Trophoblast cell (in vitro differentiated cells and primary cell): ENCODE measurements at regions not wholly inside any gene's neighbourhood (a gene's known extent, or its start where the extent isn't known, plus 50 kb on each side); places are given as distances from the start of the nearest gene placed in this dataset.

Experiments used
- DNase-seq, 2 donors: peaks; one replicate each; pipeline ENCODE4 v3.0.0-alpha.2; 2016
- H2AFZ ChIP-seq: 2 replicates; pipeline ENCODE4 v1.6.1; 2013; ENCODE audit warnings: low read length, moderate library complexity, mild to moderate bottlenecking; ENCODE audit not compliant: insufficient read depth, poor library complexity
- H2AK5ac ChIP-seq: 2 replicates; pipeline ENCODE4 v1.6.1; 2013; ENCODE audit warnings: mild to moderate bottlenecking, low read length
- H2BK120ac ChIP-seq: 2 replicates; pipeline ENCODE4 v1.6.1; 2013; ENCODE audit warnings: low read length, mild to moderate bottlenecking, moderate library complexity; ENCODE audit not compliant: insufficient read depth, poor library complexity
- H2BK12ac ChIP-seq: 2 replicates; pipeline ENCODE4 v1.6.1; 2013; ENCODE audit warnings: mild to moderate bottlenecking, low read length, moderate library complexity
- H2BK5ac ChIP-seq: 2 replicates; pipeline ENCODE4 v1.6.1; 2013; ENCODE audit warnings: low read length, low read depth, moderate library complexity, mild to moderate bottlenecking; ENCODE audit not compliant: poor library complexity
- H3K14ac ChIP-seq: 2 replicates; pipeline ENCODE4 v1.6.1; 2013; ENCODE audit warnings: mild to moderate bottlenecking, low read length
- H3K18ac ChIP-seq: 2 replicates; pipeline ENCODE4 v1.6.1; 2013; ENCODE audit warnings: mild to moderate bottlenecking, low read length
- H3K23ac ChIP-seq: 2 replicates; pipeline ENCODE4 v1.6.1; 2013; ENCODE audit warnings: low read length
- H3K27ac ChIP-seq: 2 replicates; pipeline ENCODE4 v1.5.1; 2013; ENCODE audit warnings: low read depth, mild to moderate bottlenecking, inconsistent platforms, low read length, moderate library complexity
- H3K27me3 ChIP-seq: 2 replicates; pipeline ENCODE4 v1.6.1; 2013; ENCODE audit warnings: inconsistent platforms, mild to moderate bottlenecking, low read length, moderate library complexity; ENCODE audit not compliant: insufficient read depth
- H3K36me3 ChIP-seq, 2 experiments: 1 replicate in 1 of 2; 2 replicates in 1 of 2; pipeline ENCODE4 v1.6.1; 2013; ENCODE audit warnings: low read length in 2 of 2, mild to moderate bottlenecking in 2 of 2, moderate library complexity in 1 of 2; ENCODE audit not compliant: insufficient read depth in 2 of 2, control insufficient read depth in 1 of 2
- H3K4ac ChIP-seq: 2 replicates; pipeline ENCODE4 v1.6.1; 2013; ENCODE audit warnings: low read depth, mild to moderate bottlenecking, low read length, moderate library complexity
- H3K4me1 ChIP-seq, 2 experiments: 1 replicate in 1 of 2; 2 replicates in 1 of 2; pipeline ENCODE4 v1.6.1; 2013; ENCODE audit warnings: low read length in 2 of 2, mild to moderate bottlenecking in 2 of 2, moderate library complexity in 1 of 2; ENCODE audit not compliant: insufficient read depth in 2 of 2, control insufficient read depth in 1 of 2
- H3K4me2 ChIP-seq: 2 replicates; pipeline ENCODE4 v1.6.1; 2013; ENCODE audit warnings: inconsistent platforms, mild to moderate bottlenecking, low read length, moderate library complexity
- H3K4me3 ChIP-seq: 2 replicates; pipeline ENCODE4 v1.5.1; 2013; ENCODE audit warnings: mild to moderate bottlenecking, low read depth, low read length, inconsistent platforms
- H3K79me1 ChIP-seq: one replicate; pipeline ENCODE4 v1.6.1; 2013; ENCODE audit warnings: low read length
- H3K79me2 ChIP-seq: 2 replicates; pipeline ENCODE4 v1.6.1; 2013; ENCODE audit warnings: low read length, mild to moderate bottlenecking; ENCODE audit not compliant: control insufficient read depth, insufficient read depth, poor library complexity
- H3K9ac ChIP-seq: 2 replicates; pipeline ENCODE4 v1.6.1; 2013; ENCODE audit warnings: mild to moderate bottlenecking, low read length
- H3K9me3 ChIP-seq: 2 replicates; pipeline ENCODE4 v1.6.1; 2013; ENCODE audit warnings: low read depth, mild to moderate bottlenecking, control low read depth, inconsistent platforms, low read length; ENCODE audit not compliant: insufficient read depth
- H4K12ac ChIP-seq: 2 replicates; pipeline ENCODE4 v1.6.1; 2013; ENCODE audit warnings: low read depth, mild to moderate bottlenecking, low read length, moderate library complexity
- H4K8ac ChIP-seq: 2 replicates; pipeline ENCODE4 v1.6.1; 2013; ENCODE audit warnings: low read depth, mild to moderate bottlenecking, low read length, moderate library complexity
- H4K91ac ChIP-seq: one replicate; pipeline ENCODE4 v1.6.1; 2013; ENCODE audit warnings: low read depth, mild to moderate bottlenecking, low read length, moderate library complexity
- WGBS: extraction: QIAGEN DNeasy Blood & Tissue Kit; methylation state at CpG from one replicate; pipeline ENCODE4 v1.1.7; 2013; ENCODE audit warnings: missing lambda C conversion rate; ENCODE audit not compliant: insufficient read length, insufficient coverage; ENCODE audit errors: extremely low coverage; 5-methylcytosine and 5-hydroxymethylcytosine counted together

DNA sequence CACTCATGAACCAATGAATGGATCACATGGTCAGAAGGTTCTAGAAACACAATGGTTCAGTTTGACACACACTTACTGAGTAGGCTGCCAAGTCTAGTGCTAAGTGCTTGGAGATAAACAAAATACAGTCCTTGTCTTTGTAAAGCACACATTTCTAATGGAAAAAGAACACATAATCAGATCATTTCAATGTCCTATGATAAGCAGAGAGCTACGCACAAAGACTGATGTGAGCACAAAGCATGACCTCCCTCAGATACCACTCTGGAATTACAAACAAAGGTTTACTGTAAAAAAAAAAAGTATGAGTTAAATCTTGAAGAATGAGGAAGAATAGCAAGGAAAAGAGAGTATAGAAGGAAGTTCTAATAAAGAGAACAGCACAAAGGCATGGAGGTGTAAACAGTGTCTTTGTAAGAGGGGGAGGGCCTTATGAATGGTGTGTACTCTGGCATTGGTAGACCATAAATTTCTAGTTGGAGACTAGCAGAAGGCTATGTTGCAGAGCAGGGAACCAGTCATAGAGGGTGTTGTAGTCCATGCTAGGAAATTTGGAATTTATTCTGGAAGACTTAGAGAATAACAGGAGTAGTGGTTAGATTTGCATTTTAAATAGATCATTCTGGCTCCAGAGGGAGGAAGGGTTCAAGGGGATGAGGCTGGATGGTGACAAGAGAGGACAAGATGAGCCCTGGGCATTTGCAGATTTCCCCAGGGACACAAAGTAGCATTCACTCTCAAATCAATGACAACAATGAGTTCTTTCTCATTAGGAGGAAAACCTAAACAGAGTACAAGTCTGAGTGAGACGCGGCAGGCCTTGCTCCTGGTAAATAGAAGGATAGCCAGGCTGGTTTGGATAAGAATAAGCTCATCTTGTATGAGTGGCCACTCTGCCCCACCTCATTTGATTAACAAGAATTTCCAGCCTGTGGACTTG is 468.0 kb downstream of the TOX3 start:
- no peak overlapping the region for H2BK5ac ChIP-seq
- H3K36me3 ChIP-seq: no peaks in the 10 kb centered on the region
- no peak overlapping the region for H2AFZ ChIP-seq
- H3K4me3 ChIP-seq: no peak overlapping the region
- H3K18ac ChIP-seq: no peak overlapping the region
- H3K4ac ChIP-seq: no peak overlapping the region
- no peak overlapping the region for H4K91ac ChIP-seq
- no peaks in the 10 kb centered on the region for H3K4me1 ChIP-seq
- H3K27ac ChIP-seq: no peak overlapping the region
- H3K79me2 ChIP-seq: no peaks in the 10 kb centered on the region
- H3K79me1 ChIP-seq: no peaks in the 10 kb centered on the region
- H2BK12ac ChIP-seq: no peak overlapping the region
- no peak for DNase-seq
- no peak overlapping the region for H4K12ac ChIP-seq
- WGBS: no CpG with 5 or more reads among the region's 3 CpGs
- H3K14ac ChIP-seq: no peak overlapping the region
- H2AK5ac ChIP-seq: no peak overlapping the region
- H3K9ac ChIP-seq: no peak overlapping the region
- H3K9me3 ChIP-seq: no peaks in the 10 kb centered on the region
- H4K8ac ChIP-seq: no peak overlapping the region
- no peak overlapping the region for H3K4me2 ChIP-seq
- no peaks in the 10 kb centered on the region for H3K27me3 ChIP-seq
- H3K23ac ChIP-seq: no peak overlapping the region
- no peak overlapping the region for H2BK120ac ChIP-seq

DNA sequence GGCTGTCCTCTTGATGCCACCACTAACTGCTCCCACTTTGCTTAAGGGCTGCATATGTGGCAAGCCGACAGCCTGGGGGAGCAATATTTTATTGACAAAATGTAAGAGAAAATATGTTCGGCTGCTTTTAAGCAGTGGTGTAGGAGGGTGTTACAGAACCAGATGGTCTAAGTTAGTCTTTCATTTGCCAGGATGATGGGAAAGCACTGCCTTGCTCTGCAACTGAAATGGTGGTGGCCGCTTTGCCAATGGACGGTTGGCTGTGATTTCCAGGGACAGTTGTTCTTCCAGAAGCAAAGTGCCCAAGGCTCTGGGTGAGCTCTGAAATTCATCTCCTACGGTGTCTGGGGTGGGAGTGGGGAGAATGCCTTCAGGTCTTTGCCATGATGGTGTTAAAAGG is 469.3 kb downstream of the TOX3 start:
- H2AK5ac ChIP-seq: no peak overlapping the region
- no peaks in the 10 kb centered on the region for H3K36me3 ChIP-seq
- no peaks in the 10 kb centered on the region for H3K79me2 ChIP-seq
- DNase-seq: no peak
- H3K27ac ChIP-seq: no peak overlapping the region
- H3K4me2 ChIP-seq: no peak overlapping the region
- no peak overlapping the region for H3K4ac ChIP-seq
- no peak overlapping the region for H3K9ac ChIP-seq
- no peak overlapping the region for H4K12ac ChIP-seq
- no peak overlapping the region for H2BK12ac ChIP-seq
- H2AFZ ChIP-seq: no peak overlapping the region
- no peak overlapping the region for H2BK5ac ChIP-seq
- no peak overlapping the region for H3K18ac ChIP-seq
- no peak overlapping the region for H4K91ac ChIP-seq
- H3K4me1 ChIP-seq: no peaks in the 10 kb centered on the region
- H2BK120ac ChIP-seq: no peak overlapping the region
- no peaks in the 10 kb centered on the region for H3K9me3 ChIP-seq
- no peak overlapping the region for H4K8ac ChIP-seq
- H3K23ac ChIP-seq: no peak overlapping the region
- no peaks in the 10 kb centered on the region for H3K79me1 ChIP-seq
- no peaks in the 10 kb centered on the region for H3K27me3 ChIP-seq
- WGBS: no CpG with 5 or more reads among the region's 5 CpGs
- H3K4me3 ChIP-seq: no peak overlapping the region
- H3K14ac ChIP-seq: no peak overlapping the region

DNA sequence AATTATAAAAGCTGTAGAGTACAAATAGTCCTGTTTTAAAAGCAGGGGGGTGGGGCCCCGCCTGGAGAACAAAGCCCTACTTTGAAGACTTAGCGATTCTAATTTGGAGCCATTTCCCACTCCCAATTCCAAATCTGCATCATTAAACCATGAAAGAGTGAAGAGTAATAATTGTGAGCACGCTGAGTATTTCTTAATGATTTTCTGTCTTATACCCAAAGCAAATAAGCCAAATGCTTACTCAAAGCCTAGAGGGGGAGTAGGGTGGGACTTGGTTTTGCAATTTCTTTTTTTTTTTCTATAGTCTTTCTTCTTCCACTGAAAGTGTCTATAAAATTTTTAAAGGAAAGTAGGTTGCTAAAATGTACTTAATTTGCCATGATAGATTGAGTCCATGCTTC is 470.1 kb downstream of the TOX3 start:
- Histone ChIP-seq H3K4ac (no peak overlapping the region), H2BK5ac (no peak overlapping the region), H3K4me3 (no peak overlapping the region), H3K4me1 (no peaks in the 10 kb centered on the region), H3K23ac (no peak overlapping the region), H4K8ac (no peak overlapping the region), H3K9ac (no peak overlapping the region), H2AK5ac (no peak overlapping the region), H2BK12ac (no peak overlapping the region), H3K27me3 (no peaks in the 10 kb centered on the region), H3K18ac (no peak overlapping the region), H4K12ac (no peak overlapping the region), H3K14ac (no peak overlapping the region), H3K79me2 (no peaks in the 10 kb centered on the region), H3K4me2 (no peak overlapping the region), H3K27ac (no peak overlapping the region), H2AFZ (no peak overlapping the region), H2BK120ac (no peak overlapping the region), H3K9me3 (no peaks in the 10 kb centered on the region), H3K36me3 (no peaks in the 10 kb centered on the region), H4K91ac (no peak overlapping the region), H3K79me1 (no peaks in the 10 kb centered on the region)
- no peak for DNase-seq
- whole genome bisulfite sequencing: no CpG with 5 or more reads among the region's 3 CpGs

DNA sequence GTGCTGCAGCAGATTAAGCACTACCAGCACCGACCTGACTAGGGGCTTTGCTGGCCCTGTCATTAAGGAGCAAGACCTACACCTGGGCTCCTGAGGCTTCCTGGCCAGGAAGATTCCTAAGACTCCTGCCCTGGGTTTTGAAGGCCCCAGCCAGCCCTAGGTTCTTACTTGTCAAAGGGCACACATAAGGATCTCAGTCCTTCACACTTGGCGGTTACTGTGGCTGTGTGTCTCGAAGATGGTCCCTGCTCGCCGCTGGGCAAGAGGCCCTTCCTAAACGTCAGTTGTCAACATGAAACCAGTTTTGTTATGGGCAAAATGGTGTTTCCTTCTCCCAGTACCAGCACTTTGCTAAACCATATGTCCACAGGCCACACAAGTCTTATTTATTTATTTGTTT is 470.6 kb downstream of the TOX3 start:
- Histone ChIP-seq H3K4me1 (no peaks in the 10 kb centered on the region), H2BK120ac (no peak overlapping the region), H3K79me1 (no peaks in the 10 kb centered on the region), H3K27ac (no peak overlapping the region), H3K4me3 (no peak overlapping the region), H3K4ac (no peak overlapping the region), H3K4me2 (no peak overlapping the region), H2BK5ac (no peak overlapping the region), H3K18ac (no peak overlapping the region), H4K12ac (no peak overlapping the region), H4K8ac (no peak overlapping the region), H3K79me2 (no peaks in the 10 kb centered on the region), H3K9me3 (no peaks in the 10 kb centered on the region), H2BK12ac (no peak overlapping the region), H3K23ac (no peak overlapping the region), H3K14ac (no peak overlapping the region), H3K9ac (no peak overlapping the region), H2AFZ (no peak overlapping the region), H2AK5ac (no peak overlapping the region), H3K36me3 (no peaks in the 10 kb centered on the region), H4K91ac (no peak overlapping the region), H3K27me3 (no peaks in the 10 kb centered on the region)
- no peak for DNase-seq
- no CpG with 5 or more reads among the region's 6 CpGs for WGBS
